NCI-H1694 (cell line): ENCODE measurements at regions not wholly inside any gene's neighbourhood (a gene's known extent, or its start where the extent isn't known, plus 50 kb on each side); places are given as distances from the start of the nearest gene placed in this dataset.

ENCODE experiments used
- DNase-seq: peaks from one replicate; lab custom pipeline; 2025; lab: John Stamatoyannopoulos, UW

DNA sequence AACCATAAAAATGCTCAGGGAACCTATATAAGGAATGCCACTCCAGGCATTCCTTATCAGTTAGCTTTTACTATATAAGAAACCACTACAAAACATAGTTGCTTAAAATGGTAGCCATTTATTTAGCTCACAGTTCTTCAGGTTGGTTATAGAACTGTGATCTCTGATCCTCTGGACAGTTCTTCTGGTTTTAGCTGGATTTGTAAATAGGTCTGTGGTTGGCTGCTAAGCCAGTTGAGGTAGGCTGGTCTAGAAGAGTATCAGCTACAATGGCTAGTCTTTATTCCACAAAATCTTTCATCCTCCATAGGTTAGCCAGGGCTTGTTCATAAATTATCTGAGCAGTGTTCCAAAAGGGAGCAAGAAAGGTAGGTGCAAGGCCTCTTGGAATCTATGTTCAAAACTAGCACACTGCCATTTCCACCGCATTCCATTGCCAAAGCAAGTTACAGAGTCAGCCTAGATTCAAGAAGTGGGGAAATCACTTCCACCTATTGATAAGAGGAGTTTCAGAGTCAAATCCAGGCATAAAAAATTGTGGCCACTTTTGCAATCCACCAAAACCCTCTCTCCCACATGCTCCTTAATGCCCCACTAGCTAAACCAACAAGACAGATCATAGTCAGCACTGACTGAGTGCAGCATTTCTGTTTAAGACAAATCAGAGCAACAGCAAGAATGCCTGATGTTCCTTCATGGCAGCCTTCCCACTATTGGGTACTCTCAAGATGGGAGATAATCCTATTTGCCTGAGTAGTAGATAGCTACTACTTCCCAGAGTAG is 146.4 kb downstream of the IRS1 start:
- no peak for DNase-seq

DNA sequence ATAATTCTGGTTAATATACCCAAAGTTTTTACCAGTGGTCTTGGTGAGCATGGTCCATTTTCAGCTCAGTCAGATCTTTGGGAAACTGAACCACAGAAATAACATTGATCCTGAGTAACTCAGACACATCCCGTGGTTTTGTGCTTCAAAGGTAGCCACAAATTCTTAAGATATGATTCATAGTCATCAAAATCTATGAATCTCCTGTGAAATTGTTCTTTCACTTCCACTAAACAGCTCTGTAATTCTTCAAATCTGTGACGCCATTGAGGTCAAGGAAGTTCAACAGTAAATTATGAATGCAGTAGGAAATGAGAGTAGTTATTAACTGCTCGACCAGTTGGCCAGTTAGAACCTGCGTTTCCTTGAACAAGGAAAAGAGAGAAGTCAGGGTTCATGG is 147.3 kb downstream of the IRS1 start:
- no peak for DNase-seq

GRCh38 chr2:226649871-226650660 is 149.6 kb downstream of the IRS1 start:
- DNase-seq = no peak

DNA sequence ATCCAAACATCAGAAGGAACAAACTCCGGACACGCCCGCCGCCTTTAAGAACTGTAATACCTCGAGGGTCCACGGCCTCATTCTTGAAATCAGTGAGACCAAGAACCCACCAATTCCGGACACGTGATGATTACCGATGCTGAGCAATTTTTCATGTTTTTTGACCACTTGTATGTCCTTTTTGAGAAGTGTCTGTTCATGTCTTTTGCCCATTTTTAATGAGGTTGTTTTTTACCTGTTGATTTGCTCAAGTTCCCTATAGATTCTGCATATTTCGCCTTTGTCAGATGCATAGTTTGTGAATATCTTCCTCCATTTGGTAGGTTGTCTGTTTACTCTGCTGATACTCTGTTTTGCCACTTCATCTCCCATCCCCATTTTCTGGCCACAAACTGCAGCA is 150.4 kb downstream of the IRS1 start:
- no peak for DNase-seq

DNA sequence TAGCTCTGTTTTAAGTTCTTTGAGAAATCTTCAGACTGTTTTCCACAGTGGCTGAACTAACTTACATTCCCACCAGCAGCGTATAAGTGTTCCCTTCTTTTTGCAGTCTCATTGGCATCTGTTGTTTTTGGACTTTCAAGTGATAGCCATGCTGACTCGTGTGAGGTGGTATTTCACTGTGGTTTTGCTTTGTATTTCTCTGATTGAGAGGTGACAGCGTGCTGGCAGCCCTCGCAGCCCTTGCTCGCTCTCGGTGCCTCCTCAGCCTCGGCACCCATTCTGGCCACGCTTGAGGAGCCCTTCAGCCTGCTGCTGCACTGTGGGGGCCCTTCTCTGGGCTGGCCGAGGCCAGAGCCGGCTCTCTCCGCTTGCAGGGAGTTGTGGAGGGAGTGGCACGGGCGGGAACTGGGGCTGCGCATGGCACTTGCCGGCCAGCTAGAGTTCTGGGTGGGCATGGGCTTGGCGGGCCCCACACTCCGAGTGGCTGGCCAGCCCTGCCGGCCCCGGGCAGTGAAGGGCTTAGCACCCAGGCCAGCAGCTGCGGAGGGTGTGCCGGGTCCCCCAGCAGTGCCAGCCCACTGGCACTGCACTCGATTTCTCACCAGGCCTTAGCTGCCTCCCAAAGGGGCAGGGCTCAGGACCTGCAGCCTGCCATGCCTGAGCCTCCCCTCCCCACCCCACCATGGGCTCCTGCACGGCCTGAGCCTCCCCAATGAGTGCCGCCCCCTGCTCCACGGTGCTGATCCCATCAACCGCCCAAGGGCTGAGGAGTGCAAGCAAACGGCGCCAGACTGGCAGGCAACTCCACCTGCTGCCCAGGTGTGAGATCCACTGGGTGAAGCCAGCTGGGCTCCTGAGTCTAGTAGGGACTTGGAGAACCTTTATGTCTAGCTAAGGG is 151.8 kb downstream of the IRS1 start:
- DNase-seq = no peak

GRCh38 chr2:226644399-226644865 is 155.2 kb downstream of the IRS1 start:
- DNase-seq = no peak

GRCh38 chr2:226643946-226644282 is 155.7 kb downstream of the IRS1 start:
- DNase-seq = no peak

DNA sequence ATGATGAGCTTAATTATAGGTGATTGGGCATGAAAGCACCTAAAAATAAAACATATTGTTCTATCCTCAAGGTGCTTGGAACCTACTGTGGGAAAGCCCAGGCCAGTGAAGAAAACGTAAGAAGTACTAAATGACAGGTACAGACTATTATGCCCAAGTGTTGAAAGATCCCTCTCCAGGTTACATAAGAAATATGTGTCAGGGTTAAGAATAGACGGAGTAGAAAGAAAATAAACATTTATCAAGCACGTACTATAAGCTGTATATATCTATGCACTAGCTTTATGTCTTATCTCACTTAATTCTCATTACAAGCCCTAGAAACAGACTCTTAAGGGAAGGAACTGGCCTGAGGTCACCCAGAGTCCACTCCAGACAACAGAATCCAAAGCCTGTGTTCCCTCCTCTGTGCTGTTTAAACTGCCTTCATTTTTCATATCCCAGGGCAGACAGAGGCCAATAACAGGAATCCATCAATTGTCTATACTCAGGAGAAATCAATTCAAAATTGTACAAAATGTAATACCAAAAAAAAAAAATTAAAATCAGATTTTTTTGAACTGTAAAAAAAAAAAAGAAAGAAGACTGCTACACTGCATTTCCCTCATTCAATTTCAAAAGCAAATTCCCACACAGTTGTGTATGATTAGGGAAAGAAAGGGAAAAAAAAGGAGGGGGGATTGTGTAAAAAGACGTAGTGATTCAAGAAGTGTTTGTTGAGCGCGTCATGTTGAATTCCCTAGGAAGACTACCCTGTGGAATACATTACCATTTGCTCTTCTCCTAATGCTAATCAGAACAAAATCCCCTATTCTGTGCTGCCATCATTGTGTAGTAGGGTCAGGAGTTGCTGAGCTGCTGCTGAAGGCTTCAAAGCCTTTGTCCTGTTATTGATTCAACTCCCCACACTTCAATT is 156.3 kb downstream of the IRS1 start:
- DNase-seq = no peak

GRCh38 chr2:226641008-226641407 is 158.6 kb downstream of the IRS1 start:
- no peak for DNase-seq

GRCh38 chr2:226640501-226640900 is 159.1 kb downstream of the IRS1 start:
- DNase-seq = no peak

DNA sequence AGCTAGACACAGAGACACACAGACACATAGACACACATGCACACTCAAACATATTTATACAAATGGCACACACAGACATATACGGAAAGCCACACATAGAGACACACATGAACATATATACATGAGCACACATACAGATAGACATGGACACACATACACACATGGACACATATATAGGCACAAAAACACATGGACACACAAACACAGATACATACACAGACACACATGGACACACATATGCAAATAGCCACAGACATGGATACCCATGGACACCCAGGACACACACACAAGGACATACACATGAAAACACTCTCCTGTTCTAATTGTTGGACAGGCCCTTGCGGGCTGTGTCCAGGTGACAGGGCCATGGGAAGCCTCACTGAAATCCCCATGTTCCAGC is 160.1 kb downstream of the IRS1 start:
- DNase-seq = no peak

DNA sequence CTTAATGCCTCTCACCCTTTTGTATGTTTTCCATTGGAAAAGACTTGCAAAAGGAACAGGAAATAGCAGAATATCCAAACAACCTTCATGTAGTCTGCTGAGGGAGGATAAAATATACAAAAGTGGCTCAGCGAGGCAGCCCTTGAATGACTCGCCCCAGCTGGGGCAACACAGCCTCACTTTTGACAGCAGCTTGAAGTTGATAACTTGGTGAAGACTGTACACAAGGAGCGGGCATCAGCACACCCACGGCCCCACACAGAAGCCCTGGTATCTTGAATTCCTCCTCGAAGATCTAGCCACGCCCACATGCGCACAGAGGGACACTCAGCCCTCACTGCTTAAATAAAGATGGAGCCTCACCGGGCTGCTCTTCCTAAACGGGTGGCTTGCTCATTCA is 161.0 kb downstream of the IRS1 start:
- no peak for DNase-seq

GRCh38 chr2:226637383-226637782 is 162.2 kb downstream of the IRS1 start:
- DNase-seq = no peak

- no peak for DNase-seq
These were observed 163.0 kb downstream of the IRS1 start for GRCh38 chr2:226636586-226636985.

DNA sequence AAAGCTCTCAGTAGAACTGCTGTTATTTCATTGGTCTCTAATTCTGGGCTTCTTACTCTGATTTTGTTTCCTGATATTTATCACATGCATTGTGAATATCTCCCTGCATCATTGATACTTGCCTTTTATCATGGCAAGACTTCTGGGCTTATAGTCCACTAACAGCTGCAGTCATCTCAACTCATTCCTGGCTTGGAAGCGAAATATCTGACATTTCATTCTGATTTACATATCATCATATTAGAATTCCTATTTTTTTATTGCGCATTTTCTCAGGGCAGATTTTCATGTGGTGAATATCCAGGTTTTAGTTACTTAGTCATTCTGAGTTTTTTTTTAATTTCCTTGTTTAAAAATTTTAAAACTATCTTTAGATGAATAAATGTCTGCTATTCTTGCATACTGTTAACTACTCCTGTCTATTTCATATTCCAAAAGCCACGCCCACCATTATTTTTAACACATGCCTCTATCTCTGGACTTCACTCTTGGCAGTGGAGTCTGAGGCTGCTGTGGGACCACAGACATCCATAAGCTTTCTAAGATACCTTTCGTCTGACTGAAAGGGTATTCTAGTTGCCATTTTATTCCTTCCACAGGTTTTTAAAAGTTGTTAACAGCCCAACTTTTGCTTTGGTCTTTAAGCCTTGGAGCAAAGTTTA is 164.5 kb downstream of the IRS1 start:
- no peak for DNase-seq

DNA sequence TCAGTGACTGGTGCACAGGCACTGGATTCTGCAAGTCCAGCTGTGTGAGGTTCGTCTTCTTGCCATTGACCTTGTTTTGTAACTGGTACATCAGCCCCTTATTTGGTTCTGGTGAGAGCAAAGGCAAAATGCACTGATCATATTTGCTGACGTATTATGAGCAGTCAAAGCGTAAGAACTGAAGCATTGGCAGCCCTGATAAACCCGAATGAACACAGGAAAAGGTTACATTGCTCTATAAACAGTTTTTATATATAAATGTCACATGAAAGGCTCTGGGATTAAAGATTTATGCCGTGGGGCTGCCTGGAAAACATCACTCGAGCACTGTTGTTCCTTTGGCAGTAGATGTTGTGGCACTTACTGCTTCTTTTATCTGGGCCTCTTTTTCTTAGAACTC is 167.9 kb downstream of the IRS1 start:
- no peak for DNase-seq

DNA sequence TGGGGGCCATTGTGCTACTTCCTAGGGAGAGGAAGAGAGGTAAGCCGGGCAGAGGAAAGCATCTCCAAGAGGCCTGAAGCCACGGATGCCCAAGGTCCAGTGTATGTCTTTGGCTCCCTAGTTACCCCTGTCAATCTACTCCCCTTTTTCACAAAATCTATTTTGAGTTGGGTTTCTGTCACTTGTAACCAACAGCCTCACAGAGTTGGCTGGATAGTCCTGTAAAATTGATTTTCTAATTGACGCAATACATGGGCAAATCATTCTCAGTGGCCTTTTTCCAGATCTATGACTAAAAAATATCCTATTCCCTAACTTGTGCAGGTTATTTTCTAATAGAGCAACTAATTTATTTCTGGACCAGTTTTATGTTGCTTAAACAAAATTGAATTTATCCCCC is 168.4 kb downstream of the IRS1 start:
- no peak for DNase-seq

GRCh38 chr2:226625946-226626345 is 173.7 kb downstream of the IRS1 start:
- DNase-seq = no peak

DNA sequence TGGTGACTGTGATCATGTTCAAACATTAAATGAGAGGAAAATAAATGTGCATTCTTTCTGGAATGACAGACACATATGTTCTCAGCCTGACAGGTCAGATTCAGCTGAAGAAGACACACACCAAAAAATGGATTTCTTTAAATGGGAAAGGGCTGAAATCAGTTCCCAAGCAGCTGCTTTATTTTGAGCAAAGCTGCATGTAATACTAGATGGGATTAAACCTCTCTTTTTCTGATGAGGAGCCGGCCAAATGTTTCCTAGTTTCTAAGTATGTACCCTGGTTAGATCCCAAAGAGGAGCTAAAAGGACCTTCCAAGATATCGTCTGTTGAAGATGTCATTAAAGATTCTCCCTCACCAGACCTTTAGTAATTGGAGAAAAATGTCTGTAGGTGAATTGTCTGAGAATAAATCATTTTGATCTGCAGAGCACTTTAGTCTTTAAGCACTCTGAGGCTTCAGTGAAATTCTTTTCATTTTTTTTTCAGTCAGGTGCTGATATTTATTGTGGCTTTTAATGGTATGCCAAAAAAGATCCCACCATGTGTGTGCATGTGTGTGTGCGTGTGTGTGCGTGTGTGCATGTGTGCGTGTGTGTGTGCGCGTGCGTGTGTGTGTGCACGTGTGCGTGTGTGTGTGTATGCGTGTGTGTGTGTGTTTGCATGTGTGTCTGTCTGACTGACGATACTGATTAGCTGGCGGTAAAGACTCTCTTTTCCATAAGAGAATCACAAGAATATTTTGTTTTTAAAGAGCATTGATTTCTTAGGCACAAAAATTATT is 175.8 kb downstream of the IRS1 start:
- peak; percentile 31 for DNase-seq

- DNase-seq = no peak
These were observed 177.1 kb downstream of the IRS1 start for GRCh38 chr2:226622484-226622883.
